K562 (cell line): ENCODE measurements at regions not wholly inside any gene's neighbourhood (a gene's known extent, or its start where the extent isn't known, plus 50 kb on each side); places are given as distances from the start of the nearest gene placed in this dataset.

Experiments
- ATAC-seq: fragments of 200-7000 bp; cut with Tn5 transposase; 3 replicates; pipeline ENCODE4 v1.9.1; 2020; ENCODE audit warnings: moderate library complexity
- BruUV-seq: library from RNA; stranded (reverse); fragments of 400-500 nt; replicated peaks from 2 replicates; lab custom pipeline; 2021; lab: Mats Ljungman, UMichigan
- CTCF ChIA-PET: fragments of 300-600 bp; formaldehyde crosslinking; extraction: SDS; loops from one replicate; lab custom pipeline; 2021; ENCODE audit warnings: low intra/inter-chr PET ratio; lab: Yijun Ruan, JAX
- POLR2A ChIA-PET: fragments of 300-600, 350-650 bp; sonication (Branson Sonifier 250); formaldehyde crosslinking; extraction: SDS; loops from one replicate; lab custom pipeline; 2021; ENCODE audit warnings: antibody characterized with exemption, inconsistent platforms; lab: Yijun Ruan, JAX
- DNase-seq, 4 experiments: peaks; one replicate each; pipeline versions ENCODE4 v3.0.0 to v3.0.0-alpha.2; 2011 to 2018; ENCODE audit warnings: low spot score in 3 of 4, mixed read lengths in 3 of 4; ENCODE audit errors: extremely low read depth in 1 of 4
- FAIRE-seq: peaks from 2 replicates; lab custom pipeline; 2011; peaks lifted over from hg19 to GRCh38; lab: Jason Lieb, UNC
- H2AFZ ChIP-seq: 2 replicates; pipeline ENCODE4 v1.6.0; 2011; ENCODE audit warnings: low read depth, low read length, control low read depth, inconsistent platforms
- H3K27ac ChIP-seq: fragments of 200-600 bp; 3 replicates; pipeline ENCODE4 v1.8.0; 2011; ENCODE audit warnings: low read depth, mild to moderate bottlenecking, control low read depth, inconsistent platforms, low read length, moderate library complexity, mixed read lengths; ENCODE audit errors: extremely low read depth
- H3K27me3 ChIP-seq, 2 experiments: fragments of 300-600 bp in 1 of 2; 2 replicates in 1 of 2; 3 replicates in 1 of 2; pipeline versions ENCODE4 v1.6.0 to v1.8.0; 2011; ENCODE audit warnings: inconsistent platforms in 2 of 2, low read length in 2 of 2, mild to moderate bottlenecking in 1 of 2, mixed read lengths in 1 of 2, moderate library complexity in 1 of 2; ENCODE audit not compliant: control insufficient read depth in 2 of 2, insufficient read depth in 2 of 2
- H3K36me3 ChIP-seq: fragments of 300-600 bp; 3 replicates; pipeline ENCODE4 v1.8.0; 2011; ENCODE audit warnings: mild to moderate bottlenecking, low read length, inconsistent platforms; ENCODE audit not compliant: control insufficient read depth, insufficient read depth
- H3K4me1 ChIP-seq, 2 experiments: fragments of 200-600 bp in 1 of 2; replicated peaks in 1 of 2; 2 replicates in 1 of 2; 3 replicates in 1 of 2; pipeline versions ENCODE4 v1.5.1 to v1.8.0; 2011; ENCODE audit warnings: inconsistent platforms in 2 of 2, low read length in 2 of 2, mild to moderate bottlenecking in 1 of 2, mixed read lengths in 1 of 2, moderate library complexity in 1 of 2; ENCODE audit not compliant: control insufficient read depth in 2 of 2, insufficient read depth in 2 of 2
- H3K4me2 ChIP-seq: 2 replicates; pipeline ENCODE4 v1.6.1; 2011; ENCODE audit warnings: low read length, control low read depth, inconsistent platforms, mixed read lengths; ENCODE audit not compliant: insufficient read depth
- H3K4me3 ChIP-seq: fragments of 200-600 bp; sonication (generic), shearing (Covaris generic); 2 replicates; pipeline ENCODE4 v1.5.1; 2016; ENCODE audit warnings: control low read depth, inconsistent platforms
- H3K79me2 ChIP-seq: fragments of 200-600 bp; 3 replicates; pipeline ENCODE4 v1.8.0; 2011; ENCODE audit warnings: low read length, inconsistent platforms; ENCODE audit not compliant: control insufficient read depth, insufficient read depth
- H3K9ac ChIP-seq, 2 experiments: 2 replicates each; pipeline versions ENCODE4 v1.6.0 to v1.6.1; 2011; ENCODE audit warnings: low read depth in 2 of 2, low read length in 2 of 2, control low read depth in 1 of 2, inconsistent platforms in 1 of 2, mild to moderate bottlenecking in 1 of 2, mixed read lengths in 1 of 2; ENCODE audit not compliant: insufficient read depth in 1 of 2
- H3K9me1 ChIP-seq: one replicate; pipeline ENCODE4 v1.6.0; 2011; ENCODE audit warnings: inconsistent platforms, mild to moderate bottlenecking, low read length, moderate library complexity; ENCODE audit not compliant: control insufficient read depth, insufficient read depth
- H3K9me3 ChIP-seq: replicated peaks from 2 replicates; pipeline ENCODE4 v1.5.1; 2011; ENCODE audit warnings: low read depth, low read length, inconsistent platforms; ENCODE audit not compliant: control insufficient read depth, insufficient read depth
- H4K20me1 ChIP-seq: replicated peaks from 2 replicates; pipeline ENCODE4 v1.6.1; 2011; ENCODE audit warnings: low read length, inconsistent platforms, mixed read lengths; ENCODE audit not compliant: control insufficient read depth, insufficient read depth
- BHLHE40 ChIP-seq: IDR thresholded peaks from 2 replicates; pipeline ENCODE4 v1.6.1; 2011; ENCODE audit warnings: low read length, improper control_type of control experiment
- CHD7 ChIP-seq: fragments of 200-600 bp; sonication (generic); IDR thresholded peaks from one replicate; pipeline ENCODE4 v1.6.1; 2012; ENCODE audit warnings: mild to moderate bottlenecking, low read depth, low read length, inconsistent platforms
- EHMT2 ChIP-seq: fragments of 450-650 bp; IDR thresholded peaks from 2 replicates; pipeline ENCODE4 v1.6.1; 2018; ENCODE audit warnings: antibody characterized with exemption
- FUS ChIP-seq: fragments of 200-400 bp; formaldehyde crosslinking; optimal IDR thresholded peaks from 2 replicates; pipeline ENCODE3; 2017; ENCODE audit warnings: low read depth, low read length
- KLF1 ChIP-seq: fragments of 450-650 bp; IDR thresholded peaks from 2 replicates; pipeline ENCODE4 v1.6.1; 2016; ENCODE audit warnings: missing genetic modification characterization, missing compliant biosample characterization
- MTA1 ChIP-seq: fragments of 450-650 bp; IDR thresholded peaks from 2 replicates; pipeline ENCODE4 v1.6.1; 2017; ENCODE audit warnings: borderline replicate concordance
- NCOA2 ChIP-seq, 2 experiments: fragments of 450-650 bp; IDR thresholded peaks; 2 replicates each; pipeline ENCODE4 v1.6.1; 2018; ENCODE audit warnings: mild to moderate bottlenecking in 2 of 2, moderate library complexity in 1 of 2; ENCODE audit not compliant: partially characterized antibody in 2 of 2
- NCOA4 ChIP-seq: fragments of 450-650 bp; IDR thresholded peaks from 2 replicates; pipeline ENCODE4 v1.6.1; 2018; ENCODE audit warnings: mild to moderate bottlenecking; ENCODE audit not compliant: partially characterized antibody
- PHB ChIP-seq: fragments of 250-450 bp; sonication (Bioruptor Pico); IDR thresholded peaks from 2 replicates; pipeline ENCODE4 v1.5.0; 2021
- TEAD2 ChIP-seq: fragments of 450-650 bp; IDR thresholded peaks from 2 replicates; pipeline ENCODE4 v1.6.1; 2016; ENCODE audit warnings: missing genetic modification characterization, control low read depth, missing compliant biosample characterization
- VEZF1 ChIP-seq: fragments of 200-800 bp; sonication (Bioruptor generic); IDR thresholded peaks from 2 replicates; pipeline ENCODE4 v1.6.1; 2017; ENCODE audit warnings: missing genetic modification characterization, missing compliant biosample characterization
- ZNF57 ChIP-seq: fragments of 450-650 bp; formaldehyde crosslinking; IDR thresholded peaks from 2 replicates; pipeline ENCODE4 v1.4.0; 2020; ENCODE audit warnings: mild to moderate bottlenecking, moderate library complexity
- WGBS: fragments of 100-300 bp; shearing (Covaris generic); methylation state at CpG from one replicate; pipeline ENCODE4 v1.1.6; 2016; ENCODE audit warnings: low coverage, mixed read lengths; ENCODE audit not compliant: insufficient coverage; ENCODE audit errors: missing lambda C conversion rate; 5-methylcytosine and 5-hydroxymethylcytosine counted together
- in situ Hi-C: fragments of 300-500 bp; cut with MboI; formaldehyde crosslinking; loops from 4 replicates; pipeline ENCODE4 v1.15.0; 2018; ENCODE audit warnings: inconsistent platforms, mixed read lengths
- intact Hi-C: fragments of 100-400 bp; cut with micrococcal nuclease; formaldehyde crosslinking; loops from 2 replicates; pipeline ENCODE4 v1.14.2; 2022

- CTCF ChIA-PET: no interaction called here
- intact Hi-C loops: no loop called here
- TF ChIP-seq TEAD2 (tag) (no peak), NCOA2 (IDR thresholded peaks at IDR 0.05; ENCODE audit: partially characterized antibody in 2 of 2) (no peak), BHLHE40 (no peak), VEZF1 (CRISPR knock-in tag) (no peak), CHD7 (no peak), ZNF57 (CRISPR knock-in tag) (no peak), NCOA4 (no peak), FUS (no peak), PHB (CRISPR knock-in tag) (no peak), MTA1 (no peak), KLF1 (tag) (no peak), EHMT2 (no peak)
Observed at GRCh38 chr1:25120281-25120680, 112.0 kb downstream of the SYF2 start.

More at GRCh38 chr1:25120281-25120680, 112.0 kb downstream of the SYF2 start:
- H2AFZ ChIP-seq: no peak overlapping the region
- no peak overlapping the region for H3K9ac ChIP-seq
- ATAC-seq (no peak), FAIRE-seq (no peak), DNase-seq (no peak)
- H3K79me2 ChIP-seq: no peaks in the 10 kb centered on the region
- no peak overlapping the region for H3K27ac ChIP-seq
- no peaks in the 10 kb centered on the region for H3K9me3 ChIP-seq
- 8% methylated on average over 8 of the region's 8 CpGs for WGBS
- H3K4me3 ChIP-seq: no peak overlapping the region
- no TSS peak for BruUV-seq
- H3K36me3 ChIP-seq: no peaks in the 10 kb centered on the region
- in situ Hi-C loops: no loop called here
- H3K4me1 ChIP-seq: no peaks in the 10 kb centered on the region
- H3K9me1 ChIP-seq: no peaks in the 10 kb centered on the region
- peaks cover 8 to 28% of the 10 kb centered on the region in 2 experiments for H3K27me3 ChIP-seq
- H4K20me1 ChIP-seq: no peaks in the 10 kb centered on the region
- no peak overlapping the region for H3K4me2 ChIP-seq
- POLR2A ChIA-PET: interaction anchor here (0.6 to 1.5 kb wide), 3 partner anchors 12 to 258 kb away, joined by 3 to 4 read pairs (median 3); no protein-coding TSS in a partner anchor
